RWPE2 (cell line): ENCODE measurements at regions not wholly inside any gene's neighbourhood (a gene's known extent, or its start where the extent isn't known, plus 50 kb on each side); places are given as distances from the start of the nearest gene placed in this dataset.

Source experiments
- ATAC-seq: fragments of 200-7000 bp; cut with Tn5 transposase; 3 replicates; pipeline ENCODE4 v1.9.1; 2021; ENCODE audit warnings: low read depth
- DNase-seq: peaks from one replicate; pipeline ENCODE4 v3.0.0-alpha.2; 2020; ENCODE audit warnings: low spot score
- H3K27ac ChIP-seq: fragments of 450-650 bp; 2 replicates; pipeline ENCODE4 v1.5.1; 2017; ENCODE audit warnings: mild to moderate bottlenecking; ENCODE audit not compliant: poor library complexity, severe bottlenecking
- H3K27me3 ChIP-seq: fragments of 250-450 bp; sonication (Bioruptor Pico); 2 replicates; pipeline ENCODE4 v1.5.1; 2021; ENCODE audit warnings: mild to moderate bottlenecking, moderate library complexity; ENCODE audit not compliant: insufficient read depth, poor library complexity, severe bottlenecking
- H3K36me3 ChIP-seq: fragments of 250-450 bp; sonication (Bioruptor Pico); 2 replicates; pipeline ENCODE4 v1.5.1; 2020; ENCODE audit warnings: low read depth, mild to moderate bottlenecking, moderate library complexity
- H3K4me1 ChIP-seq: fragments of 250-450 bp; sonication (Bioruptor Pico); 2 replicates; pipeline ENCODE4 v1.5.1; 2021; ENCODE audit warnings: mild to moderate bottlenecking, moderate library complexity; ENCODE audit not compliant: insufficient read depth, poor library complexity, severe bottlenecking
- H3K4me3 ChIP-seq: fragments of 250-450 bp; sonication (Bioruptor Pico); 2 replicates; pipeline ENCODE4 v1.5.1; 2021; ENCODE audit warnings: mild to moderate bottlenecking, moderate library complexity; ENCODE audit not compliant: severe bottlenecking
- H3K9me3 ChIP-seq: fragments of 250-450 bp; sonication (Bioruptor Pico); 2 replicates; pipeline ENCODE4 v1.5.1; 2021; ENCODE audit warnings: mild to moderate bottlenecking, moderate library complexity; ENCODE audit not compliant: severe bottlenecking
- TF ChIP-seq, protein P1 (sequence below): fragments of 450-650 bp; IDR thresholded peaks from one replicate; pipeline ENCODE4 v1.5.1; 2017; ENCODE audit warnings: mild to moderate bottlenecking, moderate library complexity; ENCODE audit not compliant: poor library complexity, severe bottlenecking

DNA sequence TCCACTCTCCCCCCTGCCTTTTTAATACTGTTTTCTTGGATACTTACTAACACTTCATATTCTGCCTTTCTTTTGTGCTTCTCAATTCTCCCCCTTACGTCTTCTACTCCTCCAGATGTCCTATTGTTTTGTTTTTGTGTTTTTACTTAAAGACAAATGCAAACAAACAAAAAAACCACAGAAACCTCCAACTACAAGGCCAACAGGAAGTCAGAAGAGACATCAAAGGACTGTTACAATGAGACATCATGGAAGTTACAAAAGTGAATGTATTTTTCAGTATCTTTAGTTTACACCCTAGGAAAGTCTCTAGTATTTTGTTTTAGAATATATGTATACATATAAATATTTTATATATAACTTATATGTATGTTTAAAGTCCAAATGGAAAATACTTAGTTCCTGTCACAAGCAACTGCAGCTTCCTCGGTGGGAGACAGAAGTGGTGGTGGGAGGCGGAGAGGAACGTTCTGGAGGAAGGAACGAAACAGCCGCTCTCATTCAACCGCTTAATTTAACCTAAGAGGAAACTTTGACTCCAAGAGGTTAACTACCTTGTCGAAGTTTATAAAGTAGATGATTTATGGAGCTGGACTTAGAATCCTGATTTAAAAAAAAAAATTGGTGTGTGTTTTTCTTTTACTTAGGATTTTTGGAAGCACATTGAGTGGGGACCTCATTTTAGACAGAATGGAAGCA lies 168.9 kb upstream of the PDE10A start:
- no peaks in the 10 kb centered on the region for H3K36me3 ChIP-seq
- TF ChIP-seq, protein P1, sequence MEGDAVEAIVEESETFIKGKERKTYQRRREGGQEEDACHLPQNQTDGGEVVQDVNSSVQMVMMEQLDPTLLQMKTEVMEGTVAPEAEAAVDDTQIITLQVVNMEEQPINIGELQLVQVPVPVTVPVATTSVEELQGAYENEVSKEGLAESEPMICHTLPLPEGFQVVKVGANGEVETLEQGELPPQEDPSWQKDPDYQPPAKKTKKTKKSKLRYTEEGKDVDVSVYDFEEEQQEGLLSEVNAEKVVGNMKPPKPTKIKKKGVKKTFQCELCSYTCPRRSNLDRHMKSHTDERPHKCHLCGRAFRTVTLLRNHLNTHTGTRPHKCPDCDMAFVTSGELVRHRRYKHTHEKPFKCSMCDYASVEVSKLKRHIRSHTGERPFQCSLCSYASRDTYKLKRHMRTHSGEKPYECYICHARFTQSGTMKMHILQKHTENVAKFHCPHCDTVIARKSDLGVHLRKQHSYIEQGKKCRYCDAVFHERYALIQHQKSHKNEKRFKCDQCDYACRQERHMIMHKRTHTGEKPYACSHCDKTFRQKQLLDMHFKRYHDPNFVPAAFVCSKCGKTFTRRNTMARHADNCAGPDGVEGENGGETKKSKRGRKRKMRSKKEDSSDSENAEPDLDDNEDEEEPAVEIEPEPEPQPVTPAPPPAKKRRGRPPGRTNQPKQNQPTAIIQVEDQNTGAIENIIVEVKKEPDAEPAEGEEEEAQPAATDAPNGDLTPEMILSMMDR: no peak
- H3K27ac ChIP-seq: no peak overlapping the region
- ATAC-seq: no peak
- H3K9me3 ChIP-seq: no peaks in the 10 kb centered on the region
- H3K4me1 ChIP-seq: no peaks in the 10 kb centered on the region
- DNase-seq: no peak
- H3K4me3 ChIP-seq: no peak overlapping the region
- no peaks in the 10 kb centered on the region for H3K27me3 ChIP-seq

DNA sequence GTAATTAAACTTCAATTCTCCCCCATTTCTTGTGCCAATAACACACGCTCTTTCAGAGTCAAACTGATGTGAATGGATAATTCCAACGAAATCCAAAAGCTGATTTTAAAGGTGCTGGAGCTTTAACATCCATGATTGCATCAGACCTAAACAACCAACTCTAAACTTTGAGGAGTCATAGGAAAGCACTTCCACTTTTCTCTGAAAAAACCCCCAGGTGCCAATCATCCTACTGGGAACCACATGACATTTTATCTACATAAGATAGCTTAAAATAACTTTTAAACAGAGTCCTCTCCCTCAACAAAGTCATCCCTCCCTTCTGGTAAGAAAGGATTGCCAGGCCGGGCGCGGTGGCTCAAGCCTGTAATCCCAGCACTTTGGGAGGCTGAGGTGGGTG lies 167.7 kb upstream of the PDE10A start:
- no peaks in the 10 kb centered on the region for H3K4me1 ChIP-seq
- ATAC-seq: no peak

DNA sequence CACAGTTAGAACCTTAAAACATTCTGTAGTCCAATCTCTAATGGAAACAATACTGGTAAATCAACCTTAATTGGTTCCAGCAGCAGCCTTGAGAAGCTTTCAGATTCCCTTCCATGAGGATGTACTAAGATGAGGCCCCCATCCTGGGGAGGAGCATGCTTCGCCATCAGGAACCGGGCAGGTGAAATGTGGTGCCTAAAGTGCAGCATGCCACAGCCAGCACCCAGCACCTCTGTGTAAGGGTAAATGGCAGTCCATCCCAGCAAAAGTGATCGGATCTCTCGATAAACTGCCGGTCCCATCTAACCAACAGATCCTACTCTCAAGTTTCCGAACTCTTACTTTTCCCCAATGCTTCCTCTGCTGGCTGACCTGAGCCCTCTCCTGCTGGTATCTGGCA lies 166.3 kb upstream of the PDE10A start:
- no peak for DNase-seq
- Histone ChIP-seq H3K4me3 (no peak overlapping the region), H3K27me3 (no peaks in the 10 kb centered on the region), H3K36me3 (no peaks in the 10 kb centered on the region), H3K9me3 (no peaks in the 10 kb centered on the region), H3K27ac (no peak overlapping the region), H3K4me1 (no peaks in the 10 kb centered on the region)
- ATAC-seq: no peak
- TF ChIP-seq, protein P1: no peak

More for the DNA sequence above, 167.7 kb upstream of the PDE10A start:
- H3K4me3 ChIP-seq: no peak overlapping the region
- TF ChIP-seq, protein P1: no peak
- H3K27me3 ChIP-seq: no peaks in the 10 kb centered on the region
- DNase-seq: no peak
- H3K36me3 ChIP-seq: no peaks in the 10 kb centered on the region
- H3K27ac ChIP-seq: no peak overlapping the region
- H3K9me3 ChIP-seq: no peaks in the 10 kb centered on the region

DNA sequence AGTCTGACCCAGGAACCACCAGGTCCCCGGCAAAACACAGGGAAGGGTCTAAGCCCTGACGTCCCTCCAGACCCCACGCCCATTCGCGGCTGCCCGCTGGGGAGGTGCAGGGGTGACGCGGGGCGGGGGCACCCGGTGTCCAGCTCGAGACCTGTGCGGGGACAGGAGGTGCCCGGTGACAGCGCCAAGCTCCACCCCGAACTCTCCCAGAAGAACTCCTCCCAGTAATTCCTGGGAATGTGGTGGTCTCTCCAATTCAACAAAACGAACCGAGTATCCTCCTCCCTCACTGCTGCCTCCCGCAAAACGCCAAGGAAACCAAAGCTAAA lies 164.1 kb upstream of the PDE10A start:
- H3K27ac ChIP-seq: no peak overlapping the region
- TF ChIP-seq, protein P1: no peak

DNA sequence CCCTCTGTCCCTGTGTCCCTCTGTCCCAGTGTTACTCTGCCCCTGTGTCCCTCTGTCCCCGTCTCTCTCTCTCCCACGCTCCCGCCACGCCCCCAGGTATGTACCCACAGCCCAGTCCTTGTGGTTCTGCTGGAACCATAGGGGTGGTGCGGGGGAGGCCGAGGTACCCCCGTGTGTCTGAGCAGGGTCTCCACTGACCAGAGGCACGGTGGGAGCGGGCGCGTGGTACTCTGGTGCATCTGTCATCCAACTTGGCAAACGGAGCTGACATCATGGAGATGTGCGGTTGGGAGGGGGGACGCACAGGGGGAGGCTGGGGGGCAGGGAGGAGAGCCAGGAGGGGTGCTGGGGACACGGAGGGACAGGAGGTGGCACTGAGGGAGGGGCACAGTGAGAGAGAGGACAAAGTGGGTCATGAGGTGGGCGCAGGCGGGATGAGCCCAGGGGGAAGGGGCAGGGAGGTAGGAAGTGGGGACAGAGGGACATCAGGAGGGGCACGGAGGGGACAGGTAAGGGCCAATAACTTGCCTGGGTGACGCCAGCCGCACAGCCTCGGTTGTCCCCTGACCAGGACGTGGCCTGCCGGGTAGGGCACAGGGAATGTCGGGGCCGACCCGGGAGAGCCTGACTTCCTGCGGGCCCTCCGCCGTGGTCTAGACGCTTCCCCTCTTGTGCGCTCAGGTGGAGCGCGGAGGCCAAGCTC lies 163.6 kb upstream of the PDE10A start:
- Histone ChIP-seq H3K27me3 (no peaks in the 10 kb centered on the region), H3K36me3 (no peaks in the 10 kb centered on the region), H3K4me3 (no peak overlapping the region), H3K9me3 (no peaks in the 10 kb centered on the region), H3K4me1 (no peaks in the 10 kb centered on the region), H3K27ac (no peak overlapping the region)
- ATAC-seq (no peak), DNase-seq (no peak)
- TF ChIP-seq, protein P1: no peak

More for the DNA sequence above, 164.1 kb upstream of the PDE10A start:
- ATAC-seq: no peak
- Histone ChIP-seq H3K27me3 (no peaks in the 10 kb centered on the region), H3K4me1 (no peaks in the 10 kb centered on the region), H3K36me3 (no peaks in the 10 kb centered on the region), H3K9me3 (no peaks in the 10 kb centered on the region), H3K4me3 (no peak overlapping the region)
- no peak for DNase-seq
